D721Med (cell line): ENCODE measurements at regions not wholly inside any gene's neighbourhood (a gene's known extent, or its start where the extent isn't known, plus 50 kb on each side); places are given as distances from the start of the nearest gene placed in this dataset.

Experiments
- DNase-seq: peaks from one replicate; pipeline ENCODE4 v3.0.0; 2011; ENCODE audit warnings: low spot score; ENCODE audit not compliant: insufficient read length
- FAIRE-seq: peaks from 2 replicates; lab custom pipeline; 2011; peaks lifted over from hg19 to GRCh38; lab: Jason Lieb, UNC
- TF ChIP-seq, protein P1 (sequence below): IDR thresholded peaks from 2 replicates; pipeline ENCODE4 v1.5.1; 2012; ENCODE audit warnings: mild to moderate bottlenecking, control low read depth; ENCODE audit not compliant: insufficient read depth; ENCODE audit errors: missing control alignments

DNA sequence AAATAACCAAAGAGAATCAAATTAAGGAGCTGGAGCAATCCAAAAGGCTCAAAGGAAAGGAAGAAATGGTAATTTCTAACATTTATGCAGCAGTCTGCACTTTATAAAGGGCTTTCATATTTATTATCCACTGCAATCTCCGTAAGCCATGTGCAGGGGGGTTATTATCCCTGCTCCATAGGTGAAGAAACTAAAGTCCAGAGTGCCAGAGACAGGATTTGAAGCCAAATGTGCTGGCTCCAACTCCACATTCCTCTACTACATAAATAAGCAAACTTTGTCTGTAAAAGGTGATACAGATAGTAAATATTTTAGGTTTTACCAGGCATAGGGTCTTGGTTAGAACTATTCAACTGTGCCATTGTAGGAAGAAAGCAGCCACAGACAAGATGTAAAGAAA, 221.4 kb downstream of the MINAR1 start:
- no peak for DNase-seq
- no peak for FAIRE-seq
- TF ChIP-seq, protein P1, sequence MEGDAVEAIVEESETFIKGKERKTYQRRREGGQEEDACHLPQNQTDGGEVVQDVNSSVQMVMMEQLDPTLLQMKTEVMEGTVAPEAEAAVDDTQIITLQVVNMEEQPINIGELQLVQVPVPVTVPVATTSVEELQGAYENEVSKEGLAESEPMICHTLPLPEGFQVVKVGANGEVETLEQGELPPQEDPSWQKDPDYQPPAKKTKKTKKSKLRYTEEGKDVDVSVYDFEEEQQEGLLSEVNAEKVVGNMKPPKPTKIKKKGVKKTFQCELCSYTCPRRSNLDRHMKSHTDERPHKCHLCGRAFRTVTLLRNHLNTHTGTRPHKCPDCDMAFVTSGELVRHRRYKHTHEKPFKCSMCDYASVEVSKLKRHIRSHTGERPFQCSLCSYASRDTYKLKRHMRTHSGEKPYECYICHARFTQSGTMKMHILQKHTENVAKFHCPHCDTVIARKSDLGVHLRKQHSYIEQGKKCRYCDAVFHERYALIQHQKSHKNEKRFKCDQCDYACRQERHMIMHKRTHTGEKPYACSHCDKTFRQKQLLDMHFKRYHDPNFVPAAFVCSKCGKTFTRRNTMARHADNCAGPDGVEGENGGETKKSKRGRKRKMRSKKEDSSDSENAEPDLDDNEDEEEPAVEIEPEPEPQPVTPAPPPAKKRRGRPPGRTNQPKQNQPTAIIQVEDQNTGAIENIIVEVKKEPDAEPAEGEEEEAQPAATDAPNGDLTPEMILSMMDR, result no peak

- no peak for FAIRE-seq
These were observed 224.2 kb downstream of the MINAR1 start for GRCh38 chr15:79656151-79657000.

DNA sequence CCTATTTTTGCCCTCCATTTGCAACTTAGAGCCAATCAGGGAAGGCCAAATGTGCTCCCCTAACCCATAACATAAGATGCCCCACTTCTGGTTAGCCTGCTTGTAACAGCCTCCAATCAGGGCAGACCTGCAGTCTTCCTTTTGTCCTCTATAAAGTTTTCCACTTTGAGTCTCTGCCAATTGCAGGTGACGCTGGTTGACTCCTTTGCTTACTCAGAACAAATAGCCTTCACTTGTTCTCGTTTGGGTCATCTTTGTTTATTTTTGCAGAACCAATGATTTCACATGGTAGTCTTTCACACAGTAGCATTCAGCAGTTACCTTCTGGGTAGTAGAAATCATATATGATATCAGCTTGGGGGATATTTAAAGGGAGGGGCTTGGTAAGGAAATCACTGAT, 225.6 kb downstream of the MINAR1 start:
- DNase-seq (no peak), FAIRE-seq (no peak)
- TF ChIP-seq, protein P1, result no peak

More at GRCh38 chr15:79656151-79657000, 224.2 kb downstream of the MINAR1 start:
- TF ChIP-seq, protein P1, result no peak
- DNase-seq, result no peak

DNA sequence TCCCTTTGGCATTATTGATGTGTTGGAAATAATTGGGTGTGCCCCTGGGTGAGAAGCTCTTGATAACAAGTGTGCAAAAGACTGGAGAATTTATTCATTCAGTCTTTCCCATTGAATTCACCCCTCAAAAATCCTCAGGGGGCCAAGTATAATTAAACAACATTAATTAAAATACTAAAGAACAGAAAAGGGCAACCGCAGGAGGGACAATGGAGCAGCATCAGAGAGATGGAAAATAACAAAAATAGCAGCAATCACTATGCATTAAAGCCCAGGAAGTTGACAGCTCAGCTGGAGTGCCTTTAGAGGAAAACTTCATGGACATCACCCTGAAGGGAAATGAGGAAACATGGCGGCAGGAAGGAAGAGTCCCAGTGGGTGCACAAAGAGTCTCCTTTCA, 227.6 kb downstream of the MINAR1 start:
- TF ChIP-seq, protein P1, result no peak
- DNase-seq (no peak), FAIRE-seq (no peak)

GRCh38 chr15:79661411-79661810, 229.3 kb downstream of the MINAR1 start:
- TF ChIP-seq, protein P1, result no peak
- DNase-seq (no peak), FAIRE-seq (no peak)

DNA sequence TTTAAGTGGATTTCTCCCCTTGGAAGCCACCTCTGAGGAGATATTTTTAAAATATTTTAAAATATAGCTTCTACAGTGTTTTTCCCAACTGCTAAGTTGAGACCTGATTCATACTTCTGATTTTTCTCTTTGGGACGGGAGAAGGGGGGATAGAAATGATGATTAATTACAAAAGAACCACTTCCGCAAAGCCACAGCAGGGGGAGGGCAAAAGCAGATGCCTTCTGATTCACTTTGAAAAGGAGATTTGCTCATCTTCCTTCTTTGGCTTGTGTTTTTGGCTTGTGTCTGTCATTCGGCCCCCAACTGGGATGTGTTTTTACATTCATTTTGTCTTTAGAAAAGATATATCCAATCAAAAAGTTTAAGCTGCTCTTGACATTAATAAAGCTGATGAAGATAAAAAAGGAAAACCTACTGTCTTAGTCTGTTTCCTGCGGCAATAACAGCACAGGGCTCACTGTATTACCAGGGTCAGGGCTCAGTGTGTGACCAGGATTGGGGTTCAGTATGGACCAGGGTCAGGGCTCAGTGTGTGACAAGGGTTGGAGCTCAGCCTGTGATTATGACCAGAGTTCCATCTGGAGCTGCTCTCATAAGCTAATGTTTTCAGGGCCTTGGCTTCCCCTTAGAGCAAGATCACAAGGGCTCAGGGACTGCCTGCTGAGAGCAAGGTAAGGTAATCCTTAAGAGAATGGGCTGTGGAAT, 223.2 kb downstream of the MTHFS start:
- FAIRE-seq, result no peak
- TF ChIP-seq, protein P1, result no peak
- DNase-seq, result no peak

DNA sequence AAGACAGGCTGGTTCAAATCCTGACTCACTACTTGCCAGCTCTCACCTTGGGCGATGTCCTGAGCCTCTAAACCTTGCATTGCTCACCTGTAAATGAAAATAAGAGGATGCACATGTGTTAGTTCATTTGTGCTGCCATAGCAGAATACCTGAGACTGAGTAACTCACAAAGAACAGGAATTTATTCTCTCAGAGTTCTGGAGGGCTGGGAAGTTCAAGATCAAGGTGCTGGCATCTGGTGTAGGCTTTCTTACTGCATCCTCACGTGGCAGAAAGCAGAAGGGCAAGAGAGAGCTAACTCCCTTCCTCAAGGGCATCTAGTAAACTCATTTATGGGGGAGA, 222.7 kb downstream of the MTHFS start:
- DNase-seq (no peak), FAIRE-seq (no peak)
- TF ChIP-seq, protein P1, result no peak
